HEK293T (cell line): ENCODE measurements at regions not wholly inside any gene's neighbourhood (a gene's known extent, or its start where the extent isn't known, plus 50 kb on each side); places are given as distances from the start of the nearest gene placed in this dataset.

Experiments used
- FOXA1 ChIP-seq: fragments of 450-650 bp; IDR thresholded peaks from 2 replicates; pipeline ENCODE4 v1.6.1; 2016; ENCODE audit warnings: mild to moderate bottlenecking
- FOXK2 ChIP-seq: fragments of 450-650 bp; IDR thresholded peaks from 2 replicates; pipeline ENCODE4 v1.6.1; 2016; ENCODE audit warnings: mild to moderate bottlenecking
- FOXM1 ChIP-seq: fragments of 450-650 bp; IDR thresholded peaks from 2 replicates; pipeline ENCODE4 v1.6.1; 2017; ENCODE audit warnings: mild to moderate bottlenecking, borderline replicate concordance
- PKNOX1 ChIP-seq: fragments of 450-650 bp; IDR thresholded peaks from 2 replicates; pipeline ENCODE4 v1.6.1; 2016
- SP1 ChIP-seq: fragments of 450-650 bp; IDR thresholded peaks from 2 replicates; pipeline ENCODE4 v1.6.1; 2017
- TARDBP ChIP-seq: fragments of 450-650 bp; IDR thresholded peaks from 2 replicates; pipeline ENCODE4 v1.6.1; 2016

DNA sequence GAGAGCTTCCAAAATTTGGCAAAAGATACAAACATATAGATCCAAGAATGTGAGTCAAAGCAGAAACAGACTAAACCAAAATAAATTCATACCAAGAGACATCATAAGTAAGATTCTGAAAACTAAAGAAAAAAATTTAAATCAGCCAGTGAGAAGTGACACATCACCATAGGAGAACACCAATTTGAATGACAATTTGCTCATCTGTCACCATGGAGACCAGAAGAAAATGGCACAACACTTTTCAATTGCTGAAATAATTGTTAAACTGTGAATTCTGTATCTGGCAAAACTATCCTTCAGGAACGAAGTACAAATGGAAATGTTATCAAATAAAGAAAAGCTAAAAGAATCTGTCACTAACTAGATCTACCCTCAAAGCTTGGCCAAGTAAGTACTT, 864.3 kb downstream of the BRD1 start:
- no peak for TF ChIP-seq TARDBP
- TF ChIP-seq FOXM1: no peak
- no peak for TF ChIP-seq FOXA1
- no peak for TF ChIP-seq PKNOX1
- TF ChIP-seq FOXK2: no peak
- no peak for TF ChIP-seq SP1
